Calu3 (cell line): ENCODE measurements at regions not wholly inside any gene's neighbourhood (a gene's known extent, or its start where the extent isn't known, plus 50 kb on each side); places are given as distances from the start of the nearest gene placed in this dataset.

Experiments
- BruUV-seq: library from RNA; stranded (reverse); fragments of 400-500 nt; replicated peaks from 2 replicates; lab custom pipeline; 2021; lab: Mats Ljungman, UMichigan
- CTCF ChIA-PET: fragments of 300-600 bp; sonication (Branson Sonifier 250); formaldehyde crosslinking; loops from one replicate; lab custom pipeline; 2022; ENCODE audit warnings: antibody characterized with exemption; lab: Charles Lee
- DNase-seq: peaks from one replicate; pipeline ENCODE4 v3.0.0; 2022
- H3K27ac Mint-ChIP-seq: one replicate; pipeline ENCODE4 v1.8.0; 2022; ENCODE audit warnings: mixed read lengths; ENCODE audit not compliant: unreplicated experiment
- H3K27me3 Mint-ChIP-seq: one replicate; pipeline ENCODE4 v1.8.0; 2022; ENCODE audit warnings: mixed read lengths; ENCODE audit not compliant: unreplicated experiment
- H3K36me3 Mint-ChIP-seq: one replicate; pipeline ENCODE4 v1.8.0; 2022; ENCODE audit warnings: mild to moderate bottlenecking, moderate library complexity, mixed read lengths; ENCODE audit not compliant: insufficient read depth, unreplicated experiment
- H3K4me1 Mint-ChIP-seq: one replicate; pipeline ENCODE4 v1.8.0; 2022; ENCODE audit warnings: mild to moderate bottlenecking, low read depth, mixed read lengths; ENCODE audit not compliant: unreplicated experiment
- H3K4me3 Mint-ChIP-seq: one replicate; pipeline ENCODE4 v1.8.0; 2022; ENCODE audit warnings: mild to moderate bottlenecking, low read depth, moderate library complexity, mixed read lengths; ENCODE audit not compliant: unreplicated experiment
- H3K9me3 Mint-ChIP-seq: one replicate; pipeline ENCODE4 v1.8.0; 2022; ENCODE audit warnings: low read depth, mixed read lengths; ENCODE audit not compliant: unreplicated experiment
- intact Hi-C: fragments of 100-400 bp; cut with micrococcal nuclease; formaldehyde crosslinking; loops from one replicate; pipeline ENCODE4 v1.10.0; 2022; ENCODE audit not compliant: unreplicated experiment
- TF ChIP-seq, protein P1 (sequence below): fragments of 200-600 bp; IDR thresholded peaks from one replicate; pipeline ENCODE4 v1.8.0; 2022; ENCODE audit warnings: antibody characterized with exemption; ENCODE audit not compliant: unreplicated experiment

DNA sequence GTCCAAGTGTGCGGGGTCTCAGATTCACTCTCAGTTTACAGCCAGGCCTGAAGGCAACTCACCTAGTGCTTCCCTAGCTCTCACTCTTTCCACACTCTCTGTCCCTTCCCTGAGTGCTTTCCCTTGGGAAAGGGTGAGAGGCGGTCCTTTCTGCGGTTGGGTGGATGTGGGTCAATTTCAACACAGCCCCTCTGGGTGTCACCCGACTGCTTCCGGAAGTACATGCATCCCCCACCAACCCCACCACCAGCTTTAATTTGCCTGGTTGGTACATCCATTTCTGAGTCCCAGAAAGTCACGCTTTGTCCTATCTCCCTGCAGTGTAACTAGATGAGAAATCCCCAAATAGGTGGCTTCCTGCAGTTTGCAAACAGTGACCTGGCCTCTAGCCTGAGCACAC is 307.3 kb upstream of the MEIS1 start:
- BruUV-seq, result no TSS peak

DNA sequence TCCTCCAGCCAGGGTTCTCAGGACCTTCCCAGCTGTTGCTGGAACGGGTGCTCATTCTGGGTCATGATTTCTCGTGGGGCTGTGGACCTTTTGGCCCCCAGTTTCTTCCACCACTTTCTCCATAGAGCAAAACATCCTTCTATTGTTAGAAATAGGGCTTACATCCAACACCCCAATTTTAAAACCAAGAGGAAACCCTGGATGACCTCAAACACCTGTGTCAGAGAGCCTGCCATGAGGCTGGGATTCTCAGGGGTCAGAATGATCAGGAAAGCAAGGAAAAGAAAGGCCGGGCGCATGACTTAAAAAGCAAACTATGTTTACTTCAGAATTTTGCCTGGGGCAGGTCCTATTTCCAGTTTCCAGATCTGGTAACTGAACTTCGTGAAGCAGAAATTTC is 307.9 kb upstream of the MEIS1 start:
- no peak overlapping the region for H3K4me3 Mint-ChIP-seq
- H3K36me3 Mint-ChIP-seq, result no peaks in the 10 kb centered on the region
- intact Hi-C loops, result no loop called here
- H3K27ac Mint-ChIP-seq, result no peak overlapping the region
- CTCF ChIA-PET, result no interaction called here
- no peaks in the 10 kb centered on the region for H3K9me3 Mint-ChIP-seq
- H3K4me1 Mint-ChIP-seq, result no peaks in the 10 kb centered on the region
- TF ChIP-seq, protein P1, sequence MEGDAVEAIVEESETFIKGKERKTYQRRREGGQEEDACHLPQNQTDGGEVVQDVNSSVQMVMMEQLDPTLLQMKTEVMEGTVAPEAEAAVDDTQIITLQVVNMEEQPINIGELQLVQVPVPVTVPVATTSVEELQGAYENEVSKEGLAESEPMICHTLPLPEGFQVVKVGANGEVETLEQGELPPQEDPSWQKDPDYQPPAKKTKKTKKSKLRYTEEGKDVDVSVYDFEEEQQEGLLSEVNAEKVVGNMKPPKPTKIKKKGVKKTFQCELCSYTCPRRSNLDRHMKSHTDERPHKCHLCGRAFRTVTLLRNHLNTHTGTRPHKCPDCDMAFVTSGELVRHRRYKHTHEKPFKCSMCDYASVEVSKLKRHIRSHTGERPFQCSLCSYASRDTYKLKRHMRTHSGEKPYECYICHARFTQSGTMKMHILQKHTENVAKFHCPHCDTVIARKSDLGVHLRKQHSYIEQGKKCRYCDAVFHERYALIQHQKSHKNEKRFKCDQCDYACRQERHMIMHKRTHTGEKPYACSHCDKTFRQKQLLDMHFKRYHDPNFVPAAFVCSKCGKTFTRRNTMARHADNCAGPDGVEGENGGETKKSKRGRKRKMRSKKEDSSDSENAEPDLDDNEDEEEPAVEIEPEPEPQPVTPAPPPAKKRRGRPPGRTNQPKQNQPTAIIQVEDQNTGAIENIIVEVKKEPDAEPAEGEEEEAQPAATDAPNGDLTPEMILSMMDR, result no peak
- no peak for DNase-seq
- no TSS peak for BruUV-seq
- peaks cover 8% of the 10 kb centered on the region for H3K27me3 Mint-ChIP-seq

More for the DNA sequence above, 307.3 kb upstream of the MEIS1 start:
- intact Hi-C loops, result no loop called here
- CTCF ChIA-PET, result no interaction called here
- TF ChIP-seq, protein P1, result no peak
- H3K4me3 Mint-ChIP-seq, result no peak overlapping the region
- DNase-seq, result no peak
- peaks cover 14% of the 10 kb centered on the region for H3K27me3 Mint-ChIP-seq
- H3K4me1 Mint-ChIP-seq, result no peaks in the 10 kb centered on the region
- H3K36me3 Mint-ChIP-seq, result no peaks in the 10 kb centered on the region
- no peak overlapping the region for H3K27ac Mint-ChIP-seq
- H3K9me3 Mint-ChIP-seq, result peaks cover 2% of the 10 kb centered on the region

DNA sequence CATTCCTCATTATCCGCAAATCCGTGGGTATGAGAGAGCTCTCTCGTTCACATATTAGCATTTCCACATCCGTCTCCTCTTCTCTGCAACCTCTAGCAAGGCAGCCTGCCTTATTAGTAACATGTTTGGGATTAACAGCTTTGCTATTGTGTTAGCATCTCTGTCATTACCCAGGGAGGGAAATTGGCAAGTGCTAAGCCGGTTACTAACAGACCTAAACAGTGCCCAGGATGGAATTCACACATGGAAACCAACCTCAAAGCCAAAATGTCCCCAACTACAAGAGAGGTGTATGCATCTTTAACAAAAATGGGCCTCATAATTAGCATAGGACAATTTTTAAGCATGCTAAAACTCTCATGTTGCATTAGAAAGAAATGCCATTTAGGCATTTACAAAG is 309.0 kb upstream of the MEIS1 start:
- H3K9me3 Mint-ChIP-seq, result no peaks in the 10 kb centered on the region
- H3K4me1 Mint-ChIP-seq, result no peaks in the 10 kb centered on the region
- CTCF ChIA-PET, result interaction anchor here (1.0 kb wide), 1 partner anchor 10 kb away, joined by 3 read pairs; no protein-coding TSS in a partner anchor
- no peak overlapping the region for H3K27ac Mint-ChIP-seq
- no peak for DNase-seq
- intact Hi-C loops, result no loop called here
- TF ChIP-seq, protein P1, result no peak
- no peaks in the 10 kb centered on the region for H3K36me3 Mint-ChIP-seq
- BruUV-seq, result no TSS peak
- peaks cover 7% of the 10 kb centered on the region for H3K27me3 Mint-ChIP-seq
- H3K4me3 Mint-ChIP-seq, result no peak overlapping the region

DNA sequence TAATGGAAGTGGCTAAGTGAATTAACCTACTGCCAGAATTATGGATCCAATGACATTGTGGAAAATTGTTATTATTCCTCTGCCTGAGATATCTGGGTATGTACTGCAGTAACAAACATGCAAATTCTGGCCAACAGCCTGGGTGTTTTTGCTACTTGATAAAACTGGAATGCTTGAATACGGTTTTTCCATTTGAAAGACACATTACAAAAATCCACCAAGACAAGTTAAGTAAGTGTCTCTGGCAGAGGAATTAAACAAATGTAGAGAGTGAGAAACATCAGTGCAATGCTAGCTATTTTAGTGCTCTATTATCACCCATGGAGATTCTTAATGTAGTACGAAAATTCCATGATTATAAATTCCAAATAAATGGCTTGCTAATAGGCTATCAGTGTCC is 312.4 kb upstream of the MEIS1 start:
- no TSS peak for BruUV-seq
- TF ChIP-seq, protein P1, result no peak
- H3K27me3 Mint-ChIP-seq, result no peaks in the 10 kb centered on the region
- CTCF ChIA-PET, result no interaction called here
- no peak for DNase-seq
- H3K4me3 Mint-ChIP-seq, result no peak overlapping the region
- intact Hi-C loops, result no loop called here
- no peaks in the 10 kb centered on the region for H3K36me3 Mint-ChIP-seq
- no peaks in the 10 kb centered on the region for H3K4me1 Mint-ChIP-seq
- no peak overlapping the region for H3K27ac Mint-ChIP-seq
- peaks cover 2% of the 10 kb centered on the region for H3K9me3 Mint-ChIP-seq
